ENCODE measurements at regions not wholly inside any gene's neighbourhood (a gene's known extent, or its start where the extent isn't known, plus 50 kb on each side); places are given as distances from the start of the nearest gene placed in this dataset.

DNA sequence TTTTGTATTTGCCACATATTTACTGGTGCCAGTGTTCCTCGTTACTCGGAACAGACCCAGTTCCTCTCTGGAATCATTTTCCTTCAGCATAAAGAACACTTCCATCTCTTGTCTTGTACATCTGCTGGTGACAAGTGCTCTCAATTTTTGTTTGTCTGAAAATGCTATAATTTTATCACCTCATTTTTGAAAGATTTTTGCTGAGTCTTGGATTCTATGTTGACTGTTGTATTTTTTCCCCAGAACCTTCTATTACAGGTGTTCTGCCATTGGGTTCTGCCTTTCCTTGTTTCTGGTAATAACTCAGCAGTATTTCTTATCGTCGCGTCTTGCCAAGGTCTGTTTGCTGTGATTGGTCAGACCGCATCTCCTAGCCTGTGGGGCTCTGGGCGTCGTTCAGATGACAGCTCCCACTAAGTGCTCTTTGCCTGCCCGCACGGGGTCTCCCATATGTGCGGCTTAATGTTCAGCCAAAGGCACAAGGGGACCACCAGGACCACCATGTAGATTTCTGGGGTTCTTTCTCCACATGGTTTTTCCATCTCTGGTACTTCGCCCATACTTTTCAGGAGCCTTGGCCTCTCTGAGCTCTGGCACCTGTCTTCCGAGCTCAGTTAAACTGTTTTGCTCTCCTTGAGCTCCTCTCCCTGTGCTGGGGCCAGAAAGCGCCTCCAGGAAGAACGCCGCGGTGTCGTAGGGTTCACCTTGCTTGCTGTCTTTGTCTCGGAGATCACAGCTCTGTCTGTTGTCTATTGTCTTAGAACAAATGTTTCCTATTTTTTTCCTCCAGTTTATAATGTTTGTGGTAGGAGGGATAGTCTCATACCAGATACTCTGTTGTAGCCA is 80.0 kb downstream of the METRNL start:
- no peak for DNase-seq (ENCODE audit: low read depth)
- no peak overlapping the region for H3K4me3 ChIP-seq (ENCODE audit: low read depth, low read length)
- TF ChIP-seq, protein P1, sequence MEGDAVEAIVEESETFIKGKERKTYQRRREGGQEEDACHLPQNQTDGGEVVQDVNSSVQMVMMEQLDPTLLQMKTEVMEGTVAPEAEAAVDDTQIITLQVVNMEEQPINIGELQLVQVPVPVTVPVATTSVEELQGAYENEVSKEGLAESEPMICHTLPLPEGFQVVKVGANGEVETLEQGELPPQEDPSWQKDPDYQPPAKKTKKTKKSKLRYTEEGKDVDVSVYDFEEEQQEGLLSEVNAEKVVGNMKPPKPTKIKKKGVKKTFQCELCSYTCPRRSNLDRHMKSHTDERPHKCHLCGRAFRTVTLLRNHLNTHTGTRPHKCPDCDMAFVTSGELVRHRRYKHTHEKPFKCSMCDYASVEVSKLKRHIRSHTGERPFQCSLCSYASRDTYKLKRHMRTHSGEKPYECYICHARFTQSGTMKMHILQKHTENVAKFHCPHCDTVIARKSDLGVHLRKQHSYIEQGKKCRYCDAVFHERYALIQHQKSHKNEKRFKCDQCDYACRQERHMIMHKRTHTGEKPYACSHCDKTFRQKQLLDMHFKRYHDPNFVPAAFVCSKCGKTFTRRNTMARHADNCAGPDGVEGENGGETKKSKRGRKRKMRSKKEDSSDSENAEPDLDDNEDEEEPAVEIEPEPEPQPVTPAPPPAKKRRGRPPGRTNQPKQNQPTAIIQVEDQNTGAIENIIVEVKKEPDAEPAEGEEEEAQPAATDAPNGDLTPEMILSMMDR (conservative IDR thresholded peaks at IDR 0.05; ENCODE audit: low read depth, low read length) = no peak

GRCh38 chr17:83160443-83161297 is 81.3 kb downstream of the METRNL start:
- TF ChIP-seq, protein P1 (conservative IDR thresholded peaks at IDR 0.05; ENCODE audit: low read depth, low read length) = no peak
- no peak overlapping the region for H3K4me3 ChIP-seq (ENCODE audit: low read depth, low read length)
- DNase-seq (ENCODE audit: low read depth) = no peak

DNA sequence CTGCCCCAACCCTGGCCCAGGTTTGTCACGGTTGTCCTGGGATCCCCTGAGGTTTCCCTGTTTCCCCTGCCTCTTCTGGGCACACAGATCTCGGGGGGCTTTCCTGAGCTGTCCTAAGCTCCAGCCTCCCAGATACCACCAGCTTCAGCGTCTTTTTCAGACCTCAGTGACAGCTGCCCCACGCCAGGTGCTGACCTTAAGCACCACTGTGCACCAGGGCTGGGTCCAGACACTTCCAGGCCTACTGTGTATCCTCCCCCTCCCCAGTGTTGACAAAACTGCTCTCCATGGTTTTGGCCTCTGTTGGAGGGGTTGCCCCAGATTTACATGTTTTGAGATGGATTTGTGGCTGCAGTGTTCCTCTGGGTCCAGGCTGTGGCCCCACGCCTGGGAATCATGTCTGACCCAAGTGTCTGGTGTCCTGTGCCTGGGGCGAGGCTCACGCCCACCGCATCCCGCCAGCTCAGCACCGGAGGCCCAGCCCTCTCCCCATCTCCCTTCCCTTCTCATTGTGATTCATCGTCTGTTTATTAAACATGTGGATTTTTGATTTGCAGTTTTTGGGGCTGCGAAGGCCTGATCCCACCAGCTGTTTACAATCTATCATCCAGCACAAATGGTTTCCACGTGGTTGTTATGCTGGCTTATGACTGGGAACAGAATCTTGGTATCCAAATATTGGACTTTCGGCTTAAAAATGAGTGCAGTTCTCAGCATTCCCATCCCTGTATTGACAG is 82.1 kb downstream of the METRNL start:
- no peak overlapping the region for H3K4me3 ChIP-seq (ENCODE audit: low read depth, low read length)
- DNase-seq (ENCODE audit: low read depth) = no peak
- TF ChIP-seq, protein P1 (conservative IDR thresholded peaks at IDR 0.05; ENCODE audit: low read depth, low read length) = no peak

DNA sequence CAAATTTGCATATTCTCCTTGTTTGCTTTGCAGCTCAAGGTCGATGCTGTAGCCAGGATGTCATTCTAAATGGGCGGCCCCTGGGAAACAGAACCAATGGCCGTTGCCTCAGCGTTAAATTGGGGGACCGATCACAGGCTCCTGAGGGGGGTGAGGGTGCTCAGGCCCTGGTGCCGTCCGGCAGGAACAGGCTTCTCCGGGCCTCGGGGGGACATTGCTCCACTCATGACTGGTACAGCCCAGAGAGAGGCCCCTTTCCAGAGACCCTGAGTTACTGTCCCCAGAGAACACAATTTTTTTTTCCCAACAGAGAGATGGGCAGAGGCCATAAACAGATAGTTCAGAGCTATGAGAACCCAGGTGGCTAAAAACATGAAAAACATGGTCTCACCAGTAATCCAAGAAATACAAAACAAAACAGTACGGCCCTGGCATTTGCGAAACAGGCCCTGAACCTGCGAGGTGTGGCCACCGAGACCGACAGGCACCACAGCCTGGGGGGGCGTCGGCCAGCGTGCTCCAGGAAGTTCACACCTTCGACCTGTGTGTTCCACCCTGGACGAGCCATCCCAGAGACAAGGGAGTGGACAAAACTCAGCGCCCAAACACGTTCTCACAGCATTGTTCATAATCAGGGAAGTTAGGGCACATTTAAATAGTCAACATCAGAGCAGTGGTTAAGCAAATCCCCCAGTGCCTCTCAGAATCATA is 82.8 kb downstream of the METRNL start:
- TF ChIP-seq, protein P1 (conservative IDR thresholded peaks at IDR 0.05; ENCODE audit: low read depth, low read length) = no peak
- DNase-seq (ENCODE audit: low read depth) = no peak
- no peak overlapping the region for H3K4me3 ChIP-seq (ENCODE audit: low read depth, low read length)

GRCh38 chr17:83164490-83164889 is 85.1 kb downstream of the METRNL start:
- TF ChIP-seq, protein P1 (conservative IDR thresholded peaks at IDR 0.05; ENCODE audit: low read depth, low read length) = no peak
- no peak for DNase-seq (ENCODE audit: low read depth)
- no peak overlapping the region for H3K4me3 ChIP-seq (ENCODE audit: low read depth, low read length)

DNA sequence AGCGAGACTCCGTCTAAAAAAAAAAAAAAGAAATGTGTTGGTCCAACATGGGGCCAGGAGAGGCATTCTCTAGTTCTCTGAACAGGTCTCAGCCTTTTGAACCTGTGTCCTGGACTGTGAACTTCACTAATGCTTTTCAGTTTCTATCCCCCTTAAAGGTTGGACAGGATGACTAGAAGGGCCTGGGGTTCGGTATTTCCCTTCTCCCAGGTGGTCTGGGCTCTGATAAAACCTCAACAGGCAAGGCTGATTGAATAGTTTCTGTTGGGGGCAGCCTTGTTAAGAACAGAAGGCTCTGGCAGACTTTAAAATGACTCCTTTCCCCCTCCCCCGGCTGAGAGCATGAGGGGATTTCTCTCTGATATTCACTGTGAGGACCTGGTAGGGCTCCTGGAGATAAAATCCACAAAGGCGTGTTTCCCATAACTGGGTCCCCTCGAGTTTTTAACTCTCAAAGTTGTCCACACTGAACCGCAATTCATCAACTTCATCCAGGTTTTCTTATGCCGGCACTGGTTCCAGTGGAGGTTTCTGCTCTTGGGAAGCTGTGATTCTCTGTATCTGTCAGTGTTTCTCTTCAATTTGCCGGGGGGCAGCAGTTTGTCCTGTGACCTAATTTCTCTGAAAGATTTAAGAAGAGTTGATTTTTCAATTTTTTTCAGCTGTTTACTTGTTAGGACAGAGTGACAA is 91.3 kb downstream of the METRNL start:
- TF ChIP-seq, protein P1 (conservative IDR thresholded peaks at IDR 0.05; ENCODE audit: low read depth, low read length) = no peak
- no peak overlapping the region for H3K4me3 ChIP-seq (ENCODE audit: low read depth, low read length)
- DNase-seq (ENCODE audit: low read depth) = no peak

Measured in epithelial cell of proximal tubule (primary cell).